Neural cell (in vitro differentiated cells): ENCODE measurements at regions not wholly inside any gene's neighbourhood (a gene's known extent, or its start where the extent isn't known, plus 50 kb on each side); places are given as distances from the start of the nearest gene placed in this dataset.
"Not testable (repeated sequence)": the region's sequence is repeated elsewhere in the genome, so short reads cannot be mapped to it uniquely, and the experiment has no call there.

Experiments
- H2AFZ ChIP-seq: fragments of 200-600, 300-800 bp; sonication (generic), shearing (Covaris generic); 2 replicates; pipeline ENCODE4 v1.6.0; 2014; ENCODE audit warnings: low read depth, mild to moderate bottlenecking, antibody characterized with exemption, low read length, moderate library complexity
- H3F3A ChIP-seq: fragments of 200-600 bp; shearing (Covaris generic); 2 replicates; pipeline ENCODE4 v1.6.1; 2016; ENCODE audit warnings: mild to moderate bottlenecking, moderate library complexity, mixed read lengths, antibody characterized with exemption, low read length; ENCODE audit not compliant: insufficient read depth, poor library complexity, severe bottlenecking
- H3K27ac ChIP-seq: fragments of 200-600, 300-800 bp; sonication (generic), shearing (Covaris generic); 2 replicates; pipeline ENCODE4 v1.5.1; 2014; ENCODE audit warnings: mild to moderate bottlenecking, low read length, moderate library complexity
- H3K27me3 ChIP-seq: fragments of 300-800, 200-600 bp; sonication (generic), shearing (Covaris generic); 2 replicates; pipeline ENCODE4 v1.6.0; 2014; ENCODE audit warnings: mild to moderate bottlenecking, low read depth, low read length, moderate library complexity; ENCODE audit not compliant: insufficient read depth
- H3K36me3 ChIP-seq: fragments of 300-800, 200-600 bp; sonication (generic), shearing (Covaris generic); 2 replicates; pipeline ENCODE4 v1.5.1; 2014; ENCODE audit warnings: mild to moderate bottlenecking, antibody characterized with exemption, low read length, moderate library complexity; ENCODE audit not compliant: insufficient read depth
- H3K4me2 ChIP-seq: fragments of 300-800, 200-600 bp; sonication (generic), shearing (Covaris generic); 2 replicates; pipeline ENCODE4 v1.6.0; 2014; ENCODE audit warnings: mild to moderate bottlenecking, low read length
- H3K4me3 ChIP-seq: fragments of 300-800, 200-600 bp; sonication (generic), shearing (Covaris generic); 2 replicates; pipeline ENCODE4 v1.5.1; 2014; ENCODE audit warnings: mild to moderate bottlenecking, low read length, moderate library complexity
- H3K79me2 ChIP-seq: fragments of 200-600 bp; shearing (Covaris generic); replicated peaks from 2 replicates; pipeline ENCODE4 v1.6.0; 2014; ENCODE audit warnings: mild to moderate bottlenecking, low read length, moderate library complexity; ENCODE audit not compliant: insufficient read depth
- H3K9ac ChIP-seq: fragments of 300-800, 200-600 bp; sonication (generic), shearing (Covaris generic); 2 replicates; pipeline ENCODE4 v1.6.1; 2016; ENCODE audit warnings: mild to moderate bottlenecking, low read length, mixed read lengths
- H3K9me2 ChIP-seq: fragments of 200-600 bp; shearing (Covaris generic); 2 replicates; pipeline ENCODE4 v1.6.1; 2016; ENCODE audit warnings: mild to moderate bottlenecking, low read length, mixed read lengths; ENCODE audit not compliant: insufficient read depth
- H3K9me3 ChIP-seq: fragments of 200-600, 300-800 bp; sonication (generic), shearing (Covaris generic); 2 replicates; pipeline ENCODE4 v1.6.1; 2016; ENCODE audit warnings: mild to moderate bottlenecking, mixed run types, low read length, moderate library complexity, mixed read lengths
- H4K20me1 ChIP-seq: fragments of 200-600 bp; shearing (Covaris generic); 2 replicates; pipeline ENCODE4 v1.6.1; 2016; ENCODE audit warnings: mild to moderate bottlenecking, mixed run types; ENCODE audit not compliant: insufficient read depth
- EP300 ChIP-seq: fragments of 450-650 bp; conservative IDR thresholded peaks from 2 replicates; pipeline ENCODE4 v1.6.1; 2014; ENCODE audit warnings: antibody characterized with exemption, mild to moderate bottlenecking, moderate library complexity; ENCODE audit not compliant: poor library complexity, severe bottlenecking
- EZH2 ChIP-seq: fragments of 200-600, 300-800 bp; shearing (Covaris generic), sonication (generic); IDR thresholded peaks from 2 replicates; pipeline ENCODE4 v1.6.1; 2014; ENCODE audit warnings: antibody characterized with exemption, low read length, borderline replicate concordance, mild to moderate bottlenecking; ENCODE audit not compliant: insufficient read depth, poor library complexity, severe bottlenecking
- MXI1 ChIP-seq: fragments of 450-650 bp; conservative IDR thresholded peaks from 2 replicates; pipeline ENCODE4 v1.6.1; 2014; ENCODE audit warnings: antibody characterized with exemption, mild to moderate bottlenecking; ENCODE audit not compliant: poor library complexity, severe bottlenecking
- POLR2AphosphoS5 ChIP-seq: IDR thresholded peaks from 2 replicates; pipeline ENCODE4 v1.6.1; 2012
- RAD21 ChIP-seq: fragments of 450-650 bp; conservative IDR thresholded peaks from 2 replicates; pipeline ENCODE4 v1.6.1; 2014; ENCODE audit warnings: antibody characterized with exemption, mild to moderate bottlenecking, moderate library complexity
- SMC3 ChIP-seq: fragments of 450-650 bp; conservative IDR thresholded peaks from 2 replicates; pipeline ENCODE4 v1.6.1; 2014; ENCODE audit warnings: antibody characterized with exemption, mild to moderate bottlenecking, moderate library complexity; ENCODE audit not compliant: poor library complexity
- TAF1 ChIP-seq: IDR thresholded peaks from 2 replicates; pipeline ENCODE4 v1.6.1; 2012; ENCODE audit warnings: low read depth
- TF ChIP-seq, protein P1 (sequence below): fragments of 450-650 bp; IDR thresholded peaks from 2 replicates; pipeline ENCODE4 v1.5.1; 2014; ENCODE audit warnings: antibody characterized with exemption, mild to moderate bottlenecking, moderate library complexity; ENCODE audit not compliant: poor library complexity, severe bottlenecking
- TF ChIP-seq, protein P2 (sequence below): IDR thresholded peaks from 2 replicates; pipeline ENCODE4 v1.6.1; 2012; ENCODE audit warnings: borderline replicate concordance

DNA sequence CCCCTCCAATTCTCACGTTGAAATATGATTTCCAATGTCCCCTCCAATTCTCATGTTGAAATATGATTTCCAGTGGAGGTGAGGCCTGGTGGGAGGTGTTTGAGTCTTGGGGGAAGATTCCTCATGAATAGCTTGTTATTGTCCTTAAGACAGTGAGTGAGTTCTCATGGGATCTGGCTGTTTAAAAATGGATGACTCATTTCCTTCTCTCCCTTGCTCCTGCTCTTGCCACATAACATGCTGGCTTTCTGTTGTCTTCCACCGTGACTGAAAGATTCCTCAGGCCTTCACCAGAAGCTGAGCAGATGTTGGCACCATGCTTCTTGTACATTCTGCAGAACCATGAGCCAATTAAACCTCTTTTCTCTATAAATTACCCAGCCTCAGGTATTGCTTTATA is 346.8 kb upstream of the TECRL start:
- H3K9me3 ChIP-seq, result no peaks in the 10 kb centered on the region
- H3K27me3 ChIP-seq, result no peaks in the 10 kb centered on the region
- H3F3A ChIP-seq, result no peaks in the 10 kb centered on the region
- no peak overlapping the region for H2AFZ ChIP-seq
- H3K36me3 ChIP-seq, result no peaks in the 10 kb centered on the region
- H4K20me1 ChIP-seq, result no peaks in the 10 kb centered on the region
- H3K9ac ChIP-seq, result no peak overlapping the region
- no peaks in the 10 kb centered on the region for H3K79me2 ChIP-seq
- TF ChIP-seq MXI1, result no peak
- TF ChIP-seq EZH2, result no peak
- TF ChIP-seq TAF1, result no peak
- no peak for TF ChIP-seq POLR2AphosphoS5
- no peak for TF ChIP-seq SMC3
- no peak for TF ChIP-seq RAD21
- H3K4me3 ChIP-seq, result no peak overlapping the region
- H3K9me2 ChIP-seq, result no peaks in the 10 kb centered on the region
- H3K4me2 ChIP-seq, result no peak overlapping the region
- H3K27ac ChIP-seq, result no peak overlapping the region

DNA sequence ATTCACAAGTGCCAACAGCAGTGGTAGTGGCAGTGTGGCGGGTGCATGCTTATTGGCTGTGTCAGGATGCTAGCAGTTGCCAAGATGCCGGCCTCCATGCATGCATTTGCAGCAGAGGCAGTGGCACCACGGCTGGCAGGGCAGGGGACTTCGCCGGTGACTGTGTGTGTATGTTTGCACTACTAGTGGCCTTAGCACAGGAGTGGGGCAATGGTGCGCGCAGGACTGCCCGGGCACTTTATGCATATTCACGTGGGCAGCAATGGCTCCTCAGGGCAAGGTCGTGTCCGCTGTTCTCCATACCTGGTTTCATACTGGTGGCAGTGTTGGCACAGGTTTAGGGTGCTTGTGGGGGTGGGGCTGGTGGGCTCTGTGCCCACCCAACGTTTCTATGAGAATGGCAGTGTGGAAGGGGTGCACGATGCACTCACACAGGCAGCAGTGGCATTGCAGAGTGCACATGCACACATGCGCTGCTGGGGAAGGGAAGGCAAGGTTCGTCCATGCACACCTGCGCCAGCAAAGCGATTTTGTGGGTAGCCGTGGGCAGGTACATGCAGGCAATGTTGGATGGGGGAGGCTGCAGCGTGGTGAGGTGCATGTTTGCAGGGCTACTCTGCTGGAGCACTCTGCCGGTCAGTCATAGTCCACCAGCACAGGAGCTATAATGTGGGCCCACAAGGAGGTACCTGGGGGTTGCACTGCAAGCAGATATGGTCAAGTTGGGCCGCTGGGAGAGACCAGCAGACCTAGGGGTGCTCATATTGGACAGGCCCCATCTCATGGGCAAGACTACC is 338.9 kb upstream of the TECRL start:
- H2AFZ ChIP-seq, result no peak overlapping the region
- H3K9me2 ChIP-seq, result no peaks in the 10 kb centered on the region
- TF ChIP-seq, protein P1, sequence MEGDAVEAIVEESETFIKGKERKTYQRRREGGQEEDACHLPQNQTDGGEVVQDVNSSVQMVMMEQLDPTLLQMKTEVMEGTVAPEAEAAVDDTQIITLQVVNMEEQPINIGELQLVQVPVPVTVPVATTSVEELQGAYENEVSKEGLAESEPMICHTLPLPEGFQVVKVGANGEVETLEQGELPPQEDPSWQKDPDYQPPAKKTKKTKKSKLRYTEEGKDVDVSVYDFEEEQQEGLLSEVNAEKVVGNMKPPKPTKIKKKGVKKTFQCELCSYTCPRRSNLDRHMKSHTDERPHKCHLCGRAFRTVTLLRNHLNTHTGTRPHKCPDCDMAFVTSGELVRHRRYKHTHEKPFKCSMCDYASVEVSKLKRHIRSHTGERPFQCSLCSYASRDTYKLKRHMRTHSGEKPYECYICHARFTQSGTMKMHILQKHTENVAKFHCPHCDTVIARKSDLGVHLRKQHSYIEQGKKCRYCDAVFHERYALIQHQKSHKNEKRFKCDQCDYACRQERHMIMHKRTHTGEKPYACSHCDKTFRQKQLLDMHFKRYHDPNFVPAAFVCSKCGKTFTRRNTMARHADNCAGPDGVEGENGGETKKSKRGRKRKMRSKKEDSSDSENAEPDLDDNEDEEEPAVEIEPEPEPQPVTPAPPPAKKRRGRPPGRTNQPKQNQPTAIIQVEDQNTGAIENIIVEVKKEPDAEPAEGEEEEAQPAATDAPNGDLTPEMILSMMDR, result no peak
- TF ChIP-seq SMC3 (no peak), TAF1 (no peak), EP300 (no peak)
- no peak overlapping the region for H3K4me3 ChIP-seq
- no peaks in the 10 kb centered on the region for H3K36me3 ChIP-seq
- H3K79me2 ChIP-seq, result no peaks in the 10 kb centered on the region
- no peak overlapping the region for H3K27ac ChIP-seq
- H3F3A ChIP-seq, result no peaks in the 10 kb centered on the region
- H4K20me1 ChIP-seq, result no peaks in the 10 kb centered on the region
- no peaks in the 10 kb centered on the region for H3K27me3 ChIP-seq
- no peak overlapping the region for H3K4me2 ChIP-seq
- no peak overlapping the region for H3K9ac ChIP-seq
- H3K9me3 ChIP-seq, result no peaks in the 10 kb centered on the region

DNA sequence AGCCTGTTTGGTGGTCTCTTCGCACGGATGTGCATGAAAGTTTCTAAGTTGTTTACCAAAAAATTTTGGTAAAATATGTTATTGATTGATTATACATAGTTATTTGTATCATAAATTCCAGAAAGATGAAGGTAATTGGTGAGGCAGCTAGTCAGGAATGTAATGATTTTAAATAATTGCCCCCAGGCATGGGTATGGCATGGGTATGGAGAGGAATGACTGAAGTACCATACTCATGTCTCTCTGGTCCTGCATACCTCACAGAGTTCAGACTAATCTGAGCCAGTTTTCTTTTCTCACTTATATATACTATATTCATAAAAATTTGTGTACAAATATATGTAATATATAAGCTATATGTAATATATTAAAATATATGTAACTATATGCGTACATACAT is 329.0 kb upstream of the TECRL start:
- H3K9me2 ChIP-seq, result no peaks in the 10 kb centered on the region
- H3K27me3 ChIP-seq, result no peaks in the 10 kb centered on the region
- no peak overlapping the region for H3K9ac ChIP-seq
- no peak overlapping the region for H2AFZ ChIP-seq
- no peaks in the 10 kb centered on the region for H3K9me3 ChIP-seq
- no peaks in the 10 kb centered on the region for H4K20me1 ChIP-seq
- no peaks in the 10 kb centered on the region for H3K36me3 ChIP-seq
- H3K79me2 ChIP-seq, result no peaks in the 10 kb centered on the region
- H3F3A ChIP-seq, result no peaks in the 10 kb centered on the region
- no peak overlapping the region for H3K4me2 ChIP-seq
- TF ChIP-seq RAD21 (no peak), POLR2AphosphoS5 (no peak), EZH2 (no peak), MXI1 (no peak), EP300 (no peak), SMC3 (no peak), TAF1 (no peak)
- TF ChIP-seq, protein P1, result no peak
- TF ChIP-seq, protein P2, sequence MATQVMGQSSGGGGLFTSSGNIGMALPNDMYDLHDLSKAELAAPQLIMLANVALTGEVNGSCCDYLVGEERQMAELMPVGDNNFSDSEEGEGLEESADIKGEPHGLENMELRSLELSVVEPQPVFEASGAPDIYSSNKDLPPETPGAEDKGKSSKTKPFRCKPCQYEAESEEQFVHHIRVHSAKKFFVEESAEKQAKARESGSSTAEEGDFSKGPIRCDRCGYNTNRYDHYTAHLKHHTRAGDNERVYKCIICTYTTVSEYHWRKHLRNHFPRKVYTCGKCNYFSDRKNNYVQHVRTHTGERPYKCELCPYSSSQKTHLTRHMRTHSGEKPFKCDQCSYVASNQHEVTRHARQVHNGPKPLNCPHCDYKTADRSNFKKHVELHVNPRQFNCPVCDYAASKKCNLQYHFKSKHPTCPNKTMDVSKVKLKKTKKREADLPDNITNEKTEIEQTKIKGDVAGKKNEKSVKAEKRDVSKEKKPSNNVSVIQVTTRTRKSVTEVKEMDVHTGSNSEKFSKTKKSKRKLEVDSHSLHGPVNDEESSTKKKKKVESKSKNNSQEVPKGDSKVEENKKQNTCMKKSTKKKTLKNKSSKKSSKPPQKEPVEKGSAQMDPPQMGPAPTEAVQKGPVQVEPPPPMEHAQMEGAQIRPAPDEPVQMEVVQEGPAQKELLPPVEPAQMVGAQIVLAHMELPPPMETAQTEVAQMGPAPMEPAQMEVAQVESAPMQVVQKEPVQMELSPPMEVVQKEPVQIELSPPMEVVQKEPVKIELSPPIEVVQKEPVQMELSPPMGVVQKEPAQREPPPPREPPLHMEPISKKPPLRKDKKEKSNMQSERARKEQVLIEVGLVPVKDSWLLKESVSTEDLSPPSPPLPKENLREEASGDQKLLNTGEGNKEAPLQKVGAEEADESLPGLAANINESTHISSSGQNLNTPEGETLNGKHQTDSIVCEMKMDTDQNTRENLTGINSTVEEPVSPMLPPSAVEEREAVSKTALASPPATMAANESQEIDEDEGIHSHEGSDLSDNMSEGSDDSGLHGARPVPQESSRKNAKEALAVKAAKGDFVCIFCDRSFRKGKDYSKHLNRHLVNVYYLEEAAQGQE, result no peak
- H3K27ac ChIP-seq, result no peak overlapping the region
- no peak overlapping the region for H3K4me3 ChIP-seq

DNA sequence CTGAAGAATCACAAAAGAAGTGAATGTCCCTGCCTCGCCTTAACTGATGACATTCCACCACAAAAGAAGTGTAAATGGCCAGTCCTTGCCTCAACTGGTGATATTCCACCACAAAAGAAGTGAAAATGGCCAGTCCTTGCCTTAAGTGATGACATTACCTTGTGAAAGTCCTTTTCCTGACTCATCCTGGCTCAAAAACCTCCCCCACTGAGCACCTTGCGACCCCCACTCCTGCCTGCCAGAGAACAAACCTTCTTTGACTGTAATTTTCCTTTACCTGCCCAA is 328.5 kb upstream of the TECRL start:
- H3K9me2 ChIP-seq, H3K36me3 ChIP-seq, H3K9ac ChIP-seq, H3K79me2 ChIP-seq, H3K27me3 ChIP-seq, H3K27ac ChIP-seq, H2AFZ ChIP-seq, H3F3A ChIP-seq, H3K9me3 ChIP-seq, H3K4me2 ChIP-seq, H3K4me3 ChIP-seq, H4K20me1 ChIP-seq: not testable (repeated sequence)
